ENCODE measurements at regions not wholly inside any gene's neighbourhood (a gene's known extent, or its start where the extent isn't known, plus 50 kb on each side); places are given as distances from the start of the nearest gene placed in this dataset.

- TF ChIP-seq CTCF (IDR thresholded peaks at IDR 0.05) (no peak), EP300 (IDR thresholded peaks at IDR 0.05; ENCODE audit: low read depth) (no peak), POLR2A (IDR thresholded peaks at IDR 0.05) (no peak)
Observed at GRCh38 chr2:65960953-65961352, 474.0 kb upstream of the MEIS1 start.
